Activated naive CD4-positive, alpha-beta T cell treated with anti-CD3 and anti-CD28 coated beads, Interleukin-2, amount 10 ng/mL, durations not matched to agents 7 days and 5 days (primary cell): ENCODE measurements at regions not wholly inside any gene's neighbourhood (a gene's known extent, or its start where the extent isn't known, plus 50 kb on each side); places are given as distances from the start of the nearest gene placed in this dataset.

Experiments used
- CTCF ChIA-PET: fragments of 350-600 bp; sonication (Branson Sonifier 250); formaldehyde crosslinking; loops from one replicate; lab custom pipeline; 2021; ENCODE audit warnings: antibody characterized with exemption; lab: Charles Lee
- DNase-seq: peaks from one replicate; pipeline ENCODE4 v3.0.0-alpha.2; 2020
- H3K27ac Mint-ChIP-seq: one replicate; pipeline ENCODE4 v1.8.0; 2021; ENCODE audit warnings: mild to moderate bottlenecking, moderate library complexity, mixed read lengths
- H3K27me3 Mint-ChIP-seq: one replicate; pipeline ENCODE4 v1.8.0; 2021; ENCODE audit warnings: mild to moderate bottlenecking, mixed read lengths
- H3K36me3 Mint-ChIP-seq: one replicate; pipeline ENCODE4 v1.8.0; 2021; ENCODE audit warnings: mixed read lengths
- H3K4me1 Mint-ChIP-seq: one replicate; pipeline ENCODE4 v1.8.0; 2021; ENCODE audit warnings: mixed read lengths
- H3K4me3 Mint-ChIP-seq: one replicate; pipeline ENCODE4 v1.8.0; 2021; ENCODE audit warnings: mild to moderate bottlenecking, moderate library complexity, mixed read lengths
- H3K9me3 Mint-ChIP-seq: one replicate; pipeline ENCODE4 v1.8.0; 2021; ENCODE audit warnings: mixed read lengths

- CTCF ChIA-PET: no interaction called here
- H3K27me3 Mint-ChIP-seq: no peaks in the 10 kb centered on the region
Observed at GRCh38 chr1:191528275-191528674, 630.0 kb upstream of the RGS18 start.

DNA sequence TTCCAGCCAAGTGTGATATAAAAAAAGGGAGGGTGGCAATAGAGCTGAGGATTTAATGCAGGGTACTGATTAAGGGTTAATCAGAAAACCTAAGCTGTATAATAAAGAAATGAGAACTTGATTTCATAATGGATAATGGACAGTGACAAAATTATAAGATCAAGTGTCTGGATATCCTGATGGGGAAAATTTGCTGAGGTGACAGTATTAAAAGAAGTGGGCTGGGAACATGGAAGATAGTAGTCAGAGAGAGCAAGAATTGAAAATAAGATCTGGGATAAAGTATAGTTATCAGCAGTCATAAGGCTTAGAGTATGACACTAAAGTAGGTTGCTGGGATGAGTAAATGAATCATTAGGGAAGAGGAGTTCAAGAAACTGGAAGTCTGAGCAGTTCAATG lies 627.3 kb upstream of the RGS18 start:
- no peaks in the 10 kb centered on the region for H3K27me3 Mint-ChIP-seq
- no peak for DNase-seq
- no peaks in the 10 kb centered on the region for H3K4me1 Mint-ChIP-seq
- H3K9me3 Mint-ChIP-seq: peaks cover 7% of the 10 kb centered on the region
- H3K4me3 Mint-ChIP-seq: no peak overlapping the region
- CTCF ChIA-PET: no interaction called here
- no peak overlapping the region for H3K27ac Mint-ChIP-seq
- H3K36me3 Mint-ChIP-seq: no peaks in the 10 kb centered on the region

More at GRCh38 chr1:191528275-191528674, 630.0 kb upstream of the RGS18 start:
- DNase-seq: no peak
- no peak overlapping the region for H3K4me3 Mint-ChIP-seq
- H3K9me3 Mint-ChIP-seq: peaks cover 9% of the 10 kb centered on the region
- no peaks in the 10 kb centered on the region for H3K4me1 Mint-ChIP-seq
- H3K36me3 Mint-ChIP-seq: no peaks in the 10 kb centered on the region
- H3K27ac Mint-ChIP-seq: no peak overlapping the region

GRCh38 chr1:191533254-191533653 lies 625.0 kb upstream of the RGS18 start:
- Mint-ChIP-seq H3K4me3 (no peak overlapping the region), H3K27ac (no peak overlapping the region), H3K27me3 (no peaks in the 10 kb centered on the region), H3K9me3 (peaks cover 8% of the 10 kb centered on the region), H3K36me3 (no peaks in the 10 kb centered on the region), H3K4me1 (no peaks in the 10 kb centered on the region)
- CTCF ChIA-PET: no interaction called here
- no peak for DNase-seq

DNA sequence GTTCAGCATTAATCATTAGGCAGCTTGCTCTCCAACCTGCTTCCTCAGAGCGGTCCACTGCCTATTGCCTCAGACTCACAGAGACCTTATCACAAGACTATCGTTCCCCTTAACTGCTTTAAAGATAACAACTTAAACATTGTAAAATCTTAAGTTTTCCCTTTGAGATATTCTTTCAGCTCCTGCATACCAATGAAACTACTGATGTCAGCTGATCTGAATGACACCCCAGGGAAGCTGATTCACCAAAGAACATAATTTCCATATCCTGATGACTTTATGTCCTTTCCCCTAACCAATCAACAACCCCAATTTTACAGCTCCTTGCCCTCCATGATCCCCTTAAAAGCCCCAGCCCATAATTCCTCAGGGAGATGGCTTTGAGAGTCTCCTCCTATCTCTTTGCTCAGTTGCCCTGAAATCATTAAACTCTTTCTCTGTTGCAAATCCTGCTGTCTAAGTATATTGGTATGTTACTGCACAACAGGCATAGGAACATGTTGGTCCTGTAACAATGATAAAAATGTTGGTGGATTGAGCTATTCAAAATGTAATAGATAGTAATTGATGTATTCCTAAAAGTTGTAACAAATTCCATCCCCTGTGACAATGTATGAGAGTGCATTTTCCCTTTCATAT lies 621.4 kb upstream of the RGS18 start:
- no peaks in the 10 kb centered on the region for H3K36me3 Mint-ChIP-seq
- no peak overlapping the region for H3K4me3 Mint-ChIP-seq
- CTCF ChIA-PET: no interaction called here
- H3K27ac Mint-ChIP-seq: no peak overlapping the region
- H3K4me1 Mint-ChIP-seq: no peaks in the 10 kb centered on the region
- no peaks in the 10 kb centered on the region for H3K27me3 Mint-ChIP-seq
- DNase-seq: no peak
- H3K9me3 Mint-ChIP-seq: peaks cover 8% of the 10 kb centered on the region

DNA sequence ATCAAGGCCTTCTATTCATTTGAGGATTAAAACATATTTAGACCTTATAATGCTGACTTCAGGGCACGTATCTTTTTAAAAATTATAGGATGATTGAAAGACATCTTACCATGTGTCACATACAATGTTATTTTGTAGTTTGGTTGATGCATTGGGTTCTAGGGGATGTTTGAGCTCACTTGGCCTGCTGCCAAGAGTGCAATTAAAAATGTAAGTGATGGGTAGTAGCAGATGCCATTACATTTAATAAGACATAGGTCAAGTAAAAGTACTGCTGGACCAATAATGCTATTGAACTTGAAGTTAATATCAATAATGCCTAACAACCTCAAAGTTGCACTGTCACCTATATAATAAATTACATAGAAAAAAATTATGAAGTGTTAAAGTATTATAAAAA lies 616.5 kb upstream of the RGS18 start:
- Mint-ChIP-seq H3K4me1 (no peaks in the 10 kb centered on the region), H3K4me3 (no peak overlapping the region), H3K27me3 (no peaks in the 10 kb centered on the region), H3K9me3 (peaks cover 5% of the 10 kb centered on the region), H3K27ac (no peak overlapping the region), H3K36me3 (no peaks in the 10 kb centered on the region)
- CTCF ChIA-PET: no interaction called here
- no peak for DNase-seq

DNA sequence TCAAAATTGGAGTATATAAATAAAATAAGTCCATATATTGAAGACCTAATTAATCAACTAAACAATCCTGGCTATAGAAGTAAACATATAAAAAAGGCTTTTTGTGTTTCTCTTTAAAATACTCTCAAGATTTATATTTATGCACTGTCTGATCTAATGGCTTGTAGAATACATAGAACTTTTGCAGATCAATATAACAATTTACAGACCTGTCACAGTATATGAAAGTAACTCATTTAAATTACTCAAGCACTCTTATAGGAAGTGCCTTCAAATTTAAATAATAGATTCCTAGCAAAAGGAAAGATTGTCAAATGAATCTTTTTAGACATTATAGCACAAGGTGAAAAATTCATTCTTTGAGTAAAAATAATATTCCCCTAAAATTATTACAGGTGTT lies 615.8 kb upstream of the RGS18 start:
- no peak overlapping the region for H3K4me3 Mint-ChIP-seq
- H3K36me3 Mint-ChIP-seq: no peaks in the 10 kb centered on the region
- no peaks in the 10 kb centered on the region for H3K4me1 Mint-ChIP-seq

GRCh38 chr1:191546803-191547202 lies 611.5 kb upstream of the RGS18 start:
- no peaks in the 10 kb centered on the region for H3K36me3 Mint-ChIP-seq
- no peak overlapping the region for H3K27ac Mint-ChIP-seq

More for the DNA sequence above, 615.8 kb upstream of the RGS18 start:
- Mint-ChIP-seq H3K9me3 (no peaks in the 10 kb centered on the region), H3K27me3 (no peaks in the 10 kb centered on the region), H3K27ac (no peak overlapping the region)
- CTCF ChIA-PET: no interaction called here
- no peak for DNase-seq

GRCh38 chr1:191551019-191551418 lies 607.2 kb upstream of the RGS18 start:
- Mint-ChIP-seq H3K9me3 (no peaks in the 10 kb centered on the region), H3K36me3 (no peaks in the 10 kb centered on the region), H3K4me3 (no peak overlapping the region), H3K27me3 (no peaks in the 10 kb centered on the region), H3K27ac (no peak overlapping the region), H3K4me1 (no peaks in the 10 kb centered on the region)
- DNase-seq: no peak
- CTCF ChIA-PET: no interaction called here

More at GRCh38 chr1:191546803-191547202, 611.5 kb upstream of the RGS18 start:
- Mint-ChIP-seq H3K4me3 (no peak overlapping the region), H3K9me3 (no peaks in the 10 kb centered on the region), H3K4me1 (no peaks in the 10 kb centered on the region), H3K27me3 (no peaks in the 10 kb centered on the region)
- DNase-seq: no peak
- CTCF ChIA-PET: no interaction called here

DNA sequence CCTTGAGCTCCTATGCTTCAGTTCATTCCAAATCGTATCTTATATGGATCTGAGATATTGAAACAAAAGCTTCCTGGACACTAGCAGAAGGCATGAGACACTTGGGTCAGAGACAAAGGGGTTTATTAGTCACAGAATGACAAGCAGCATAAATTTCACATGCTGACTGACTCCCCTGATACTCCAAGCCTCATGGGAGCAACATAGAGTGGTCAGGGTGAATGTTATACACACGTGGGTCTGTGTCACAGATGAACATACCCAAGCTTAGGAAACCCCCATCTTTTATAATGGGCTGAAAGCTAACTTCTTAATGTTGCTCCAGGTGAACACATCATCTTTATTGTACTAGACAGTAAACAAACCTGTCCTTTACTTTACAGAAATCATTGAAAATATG lies 599.9 kb upstream of the RGS18 start:
- Mint-ChIP-seq H3K27ac (no peak overlapping the region), H3K36me3 (no peaks in the 10 kb centered on the region), H3K27me3 (no peaks in the 10 kb centered on the region), H3K4me3 (no peak overlapping the region), H3K9me3 (no peaks in the 10 kb centered on the region), H3K4me1 (no peaks in the 10 kb centered on the region)
- DNase-seq: no peak
- CTCF ChIA-PET: no interaction called here

DNA sequence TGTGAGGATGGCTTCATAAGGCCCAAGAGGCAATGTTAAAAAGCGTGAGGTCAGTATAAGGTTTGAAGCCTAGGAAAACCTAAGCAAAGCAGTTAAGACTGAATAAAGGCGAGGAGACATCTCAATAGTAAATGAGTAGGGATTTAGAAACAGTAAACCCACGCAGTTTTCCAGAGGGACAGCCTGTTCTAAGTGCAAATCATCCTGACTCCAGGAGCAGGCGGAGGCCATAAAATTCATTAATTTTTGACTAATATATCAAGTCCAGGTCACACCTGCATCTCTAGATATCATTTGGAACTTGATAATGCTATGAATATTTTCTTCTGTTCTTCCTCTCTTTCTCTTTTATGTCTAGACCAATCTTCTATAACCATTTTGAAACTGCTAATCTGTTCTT lies 597.0 kb upstream of the RGS18 start:
- CTCF ChIA-PET: no interaction called here
- Mint-ChIP-seq H3K36me3 (no peaks in the 10 kb centered on the region), H3K27me3 (no peaks in the 10 kb centered on the region), H3K4me3 (no peak overlapping the region), H3K9me3 (no peaks in the 10 kb centered on the region), H3K27ac (no peak overlapping the region), H3K4me1 (no peaks in the 10 kb centered on the region)
- no peak for DNase-seq

GRCh38 chr1:191564275-191564674 lies 594.0 kb upstream of the RGS18 start:
- Mint-ChIP-seq H3K9me3 (no peaks in the 10 kb centered on the region), H3K4me1 (no peaks in the 10 kb centered on the region)
- DNase-seq: no peak

GRCh38 chr1:191572479-191572878 lies 585.8 kb upstream of the RGS18 start:
- H3K27me3 Mint-ChIP-seq: no peaks in the 10 kb centered on the region
- CTCF ChIA-PET: no interaction called here
- DNase-seq: no peak
- no peaks in the 10 kb centered on the region for H3K9me3 Mint-ChIP-seq
- H3K36me3 Mint-ChIP-seq: no peaks in the 10 kb centered on the region
- H3K4me3 Mint-ChIP-seq: no peak overlapping the region
- H3K4me1 Mint-ChIP-seq: no peaks in the 10 kb centered on the region
- H3K27ac Mint-ChIP-seq: no peak overlapping the region

More at GRCh38 chr1:191564275-191564674, 594.0 kb upstream of the RGS18 start:
- H3K27ac Mint-ChIP-seq: no peak overlapping the region
- H3K4me3 Mint-ChIP-seq: no peak overlapping the region
- CTCF ChIA-PET: no interaction called here
- H3K27me3 Mint-ChIP-seq: no peaks in the 10 kb centered on the region
- H3K36me3 Mint-ChIP-seq: no peaks in the 10 kb centered on the region

DNA sequence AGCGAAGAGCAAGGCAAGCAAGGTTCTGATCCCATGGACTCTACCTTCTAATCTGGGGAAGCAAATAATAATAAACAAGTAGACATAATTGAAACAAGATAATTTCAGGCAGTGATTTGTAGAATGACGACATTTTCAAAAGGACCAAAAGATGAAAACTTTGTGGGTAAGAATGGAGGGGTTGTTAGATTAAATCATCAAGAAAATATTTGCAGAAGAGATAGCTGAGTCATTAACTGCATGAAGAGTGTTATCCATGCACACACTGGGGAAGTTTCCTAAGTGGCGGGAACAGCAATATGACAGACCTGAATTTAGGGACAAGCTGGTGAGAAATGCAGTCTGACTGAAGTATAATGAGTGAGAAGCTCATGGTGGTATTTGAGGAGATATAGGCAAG lies 583.1 kb upstream of the RGS18 start:
- DNase-seq: no peak
- Mint-ChIP-seq H3K27ac (no peak overlapping the region), H3K4me1 (no peaks in the 10 kb centered on the region), H3K9me3 (peaks cover 2% of the 10 kb centered on the region), H3K36me3 (no peaks in the 10 kb centered on the region), H3K27me3 (no peaks in the 10 kb centered on the region), H3K4me3 (no peak overlapping the region)
- CTCF ChIA-PET: no interaction called here

DNA sequence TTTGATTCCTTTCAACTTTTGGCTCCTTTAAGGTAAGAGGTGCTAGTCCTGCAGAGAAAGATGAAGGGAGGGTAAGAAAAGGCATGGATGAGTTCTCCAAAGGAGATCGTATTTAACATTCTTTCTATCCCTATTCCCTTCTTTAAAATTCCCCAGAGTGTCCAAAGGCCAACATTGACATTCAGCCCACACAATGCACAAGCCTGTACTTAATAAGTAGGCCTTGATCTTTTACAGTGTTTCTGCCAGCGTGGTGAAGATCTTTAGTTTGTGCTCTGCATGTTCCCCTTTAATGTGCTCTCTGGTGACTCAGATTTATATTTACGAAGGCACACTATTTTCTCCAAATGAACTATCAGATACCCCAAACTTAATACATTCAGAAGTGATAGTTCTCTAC lies 582.5 kb upstream of the RGS18 start:
- Mint-ChIP-seq H3K9me3 (peaks cover 2% of the 10 kb centered on the region), H3K27ac (no peak overlapping the region), H3K4me3 (no peak overlapping the region), H3K27me3 (no peaks in the 10 kb centered on the region), H3K4me1 (no peaks in the 10 kb centered on the region), H3K36me3 (no peaks in the 10 kb centered on the region)
- CTCF ChIA-PET: interaction anchor here (0.6 kb wide), 1 partner anchor 260 kb away, joined by 3 read pairs; no protein-coding TSS in a partner anchor
- DNase-seq: no peak

DNA sequence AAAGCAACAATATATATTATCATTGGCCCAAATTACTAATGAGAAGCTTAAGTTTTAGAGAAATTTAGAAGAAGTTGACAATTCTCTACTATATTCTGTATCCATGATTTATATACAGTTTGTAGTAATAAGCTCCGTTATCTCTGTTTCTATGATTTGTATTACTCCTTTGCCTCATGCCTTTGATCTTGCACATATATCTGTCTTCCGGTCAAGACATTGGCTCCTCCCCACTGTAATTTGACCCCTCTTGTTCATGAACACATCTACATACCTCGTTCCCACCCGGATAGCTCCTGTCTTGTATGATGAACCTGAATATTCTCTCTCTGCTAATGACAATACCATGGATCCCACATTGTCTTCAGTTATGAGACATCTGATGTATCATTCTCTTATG lies 581.0 kb upstream of the RGS18 start:
- H3K27me3 Mint-ChIP-seq: no peaks in the 10 kb centered on the region
- H3K27ac Mint-ChIP-seq: no peak overlapping the region
- peaks cover 2% of the 10 kb centered on the region for H3K9me3 Mint-ChIP-seq
- no peaks in the 10 kb centered on the region for H3K36me3 Mint-ChIP-seq
- DNase-seq: no peak
- no peak overlapping the region for H3K4me3 Mint-ChIP-seq
- H3K4me1 Mint-ChIP-seq: no peaks in the 10 kb centered on the region
- CTCF ChIA-PET: no interaction called here
